ENCODE measurements at regions not wholly inside any gene's neighbourhood (a gene's known extent, or its start where the extent isn't known, plus 50 kb on each side); places are given as distances from the start of the nearest gene placed in this dataset.

DNA sequence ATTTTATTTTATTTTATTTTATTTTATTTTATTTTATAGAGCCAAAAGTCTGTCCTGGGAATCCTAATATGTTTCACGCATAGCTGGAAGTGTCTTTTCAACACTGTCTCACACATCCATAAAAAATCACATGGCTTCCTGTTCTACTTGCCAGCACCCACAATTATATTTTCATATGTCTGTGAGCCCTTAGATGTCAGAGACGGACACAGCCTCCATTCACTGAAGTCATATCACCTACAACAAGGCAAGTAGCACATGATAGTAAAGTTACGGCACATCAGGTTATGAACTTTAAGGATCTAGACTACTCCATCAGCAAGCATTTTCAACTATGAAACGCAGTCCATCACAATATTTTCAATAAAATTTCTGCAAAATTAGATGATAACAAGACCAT lies 168.4 kb downstream of the ZIC4 start:
- no peak for TF ChIP-seq POLR2A (IDR thresholded peaks at IDR 0.05; ENCODE audit: extremely low read depth, insufficient read length)
- TF ChIP-seq, protein P1, sequence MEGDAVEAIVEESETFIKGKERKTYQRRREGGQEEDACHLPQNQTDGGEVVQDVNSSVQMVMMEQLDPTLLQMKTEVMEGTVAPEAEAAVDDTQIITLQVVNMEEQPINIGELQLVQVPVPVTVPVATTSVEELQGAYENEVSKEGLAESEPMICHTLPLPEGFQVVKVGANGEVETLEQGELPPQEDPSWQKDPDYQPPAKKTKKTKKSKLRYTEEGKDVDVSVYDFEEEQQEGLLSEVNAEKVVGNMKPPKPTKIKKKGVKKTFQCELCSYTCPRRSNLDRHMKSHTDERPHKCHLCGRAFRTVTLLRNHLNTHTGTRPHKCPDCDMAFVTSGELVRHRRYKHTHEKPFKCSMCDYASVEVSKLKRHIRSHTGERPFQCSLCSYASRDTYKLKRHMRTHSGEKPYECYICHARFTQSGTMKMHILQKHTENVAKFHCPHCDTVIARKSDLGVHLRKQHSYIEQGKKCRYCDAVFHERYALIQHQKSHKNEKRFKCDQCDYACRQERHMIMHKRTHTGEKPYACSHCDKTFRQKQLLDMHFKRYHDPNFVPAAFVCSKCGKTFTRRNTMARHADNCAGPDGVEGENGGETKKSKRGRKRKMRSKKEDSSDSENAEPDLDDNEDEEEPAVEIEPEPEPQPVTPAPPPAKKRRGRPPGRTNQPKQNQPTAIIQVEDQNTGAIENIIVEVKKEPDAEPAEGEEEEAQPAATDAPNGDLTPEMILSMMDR (IDR thresholded peaks at IDR 0.05; ENCODE audit: low read depth, low read length), result no peak
